Osteoblast (primary cell): ENCODE measurements at regions not wholly inside any gene's neighbourhood (a gene's known extent, or its start where the extent isn't known, plus 50 kb on each side); places are given as distances from the start of the nearest gene placed in this dataset.

ENCODE experiments used
- DNase-seq: peaks from one replicate; pipeline ENCODE4 v3.0.0; 2011; ENCODE audit warnings: low spot score, mixed read lengths; ENCODE audit not compliant: insufficient read length; ENCODE audit errors: missing footprints
- H2AFZ ChIP-seq: 2 replicates; pipeline ENCODE4 v1.6.0; 2011; ENCODE audit warnings: mild to moderate bottlenecking, low read length
- H3K27ac ChIP-seq: 2 replicates; pipeline ENCODE4 v1.5.1; 2011; ENCODE audit warnings: mild to moderate bottlenecking, low read depth, low read length, moderate library complexity
- H3K27me3 ChIP-seq: 2 replicates; pipeline ENCODE4 v1.6.0; 2012; ENCODE audit warnings: mild to moderate bottlenecking, control low read depth, inconsistent platforms, low read length, moderate library complexity; ENCODE audit not compliant: insufficient read depth
- H3K36me3 ChIP-seq: 2 replicates; pipeline ENCODE4 v1.5.1; 2011; ENCODE audit warnings: mild to moderate bottlenecking, low read length, control low read depth, moderate library complexity; ENCODE audit not compliant: insufficient read depth
- H3K4me1 ChIP-seq: 2 replicates; pipeline ENCODE4 v1.5.1; 2011; ENCODE audit warnings: mild to moderate bottlenecking, low read length, control low read depth, moderate library complexity; ENCODE audit not compliant: insufficient read depth
- H3K4me2 ChIP-seq: 2 replicates; pipeline ENCODE4 v1.6.0; 2011; ENCODE audit warnings: mild to moderate bottlenecking, low read length; ENCODE audit not compliant: insufficient read depth
- H3K4me3 ChIP-seq: fragments of 200-600 bp; sonication (generic); 3 replicates; pipeline ENCODE4 v1.5.1; 2012; ENCODE audit warnings: mild to moderate bottlenecking, low read length, inconsistent platforms; ENCODE audit not compliant: insufficient read depth
- H3K79me2 ChIP-seq: 2 replicates; pipeline ENCODE4 v1.6.0; 2012; ENCODE audit warnings: mild to moderate bottlenecking, low read length, control low read depth, inconsistent platforms; ENCODE audit not compliant: insufficient read depth
- H3K9me3 ChIP-seq: 2 replicates; pipeline ENCODE4 v1.5.1; 2011; ENCODE audit warnings: low read depth, low read length, control low read depth
- H4K20me1 ChIP-seq: 2 replicates; pipeline ENCODE4 v1.6.0; 2012; ENCODE audit warnings: mild to moderate bottlenecking, low read length, control low read depth; ENCODE audit not compliant: insufficient read depth
- TF ChIP-seq, protein P1 (sequence below): IDR thresholded peaks from 2 replicates; pipeline ENCODE4 v1.5.1; 2011; ENCODE audit warnings: mild to moderate bottlenecking, low read depth, low read length, moderate library complexity; ENCODE audit errors: extremely low read depth

DNA sequence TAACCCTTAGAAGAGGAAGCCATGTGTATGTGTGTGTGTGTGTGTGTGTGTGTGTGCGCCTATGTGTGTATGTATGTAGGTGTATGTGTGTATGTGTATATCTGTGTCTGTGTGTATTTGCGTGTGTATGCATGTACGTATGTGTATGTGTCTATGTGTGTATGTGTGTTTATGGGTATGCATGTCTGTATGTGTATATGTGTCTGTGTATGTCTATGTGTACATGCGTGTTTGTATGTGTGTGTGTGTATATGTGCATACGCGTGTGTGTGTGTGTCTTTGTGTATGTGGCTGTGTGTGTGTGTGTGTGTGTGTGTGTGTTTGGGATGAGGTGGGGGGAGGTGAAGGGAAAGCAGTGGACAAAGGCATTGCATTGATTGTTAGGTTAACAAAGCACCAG, 380.2 kb downstream of the HRH4 start:
- no peaks in the 10 kb centered on the region for H3K4me1 ChIP-seq
- H4K20me1 ChIP-seq: no peaks in the 10 kb centered on the region
- no peaks in the 10 kb centered on the region for H3K27me3 ChIP-seq
- TF ChIP-seq, protein P1, sequence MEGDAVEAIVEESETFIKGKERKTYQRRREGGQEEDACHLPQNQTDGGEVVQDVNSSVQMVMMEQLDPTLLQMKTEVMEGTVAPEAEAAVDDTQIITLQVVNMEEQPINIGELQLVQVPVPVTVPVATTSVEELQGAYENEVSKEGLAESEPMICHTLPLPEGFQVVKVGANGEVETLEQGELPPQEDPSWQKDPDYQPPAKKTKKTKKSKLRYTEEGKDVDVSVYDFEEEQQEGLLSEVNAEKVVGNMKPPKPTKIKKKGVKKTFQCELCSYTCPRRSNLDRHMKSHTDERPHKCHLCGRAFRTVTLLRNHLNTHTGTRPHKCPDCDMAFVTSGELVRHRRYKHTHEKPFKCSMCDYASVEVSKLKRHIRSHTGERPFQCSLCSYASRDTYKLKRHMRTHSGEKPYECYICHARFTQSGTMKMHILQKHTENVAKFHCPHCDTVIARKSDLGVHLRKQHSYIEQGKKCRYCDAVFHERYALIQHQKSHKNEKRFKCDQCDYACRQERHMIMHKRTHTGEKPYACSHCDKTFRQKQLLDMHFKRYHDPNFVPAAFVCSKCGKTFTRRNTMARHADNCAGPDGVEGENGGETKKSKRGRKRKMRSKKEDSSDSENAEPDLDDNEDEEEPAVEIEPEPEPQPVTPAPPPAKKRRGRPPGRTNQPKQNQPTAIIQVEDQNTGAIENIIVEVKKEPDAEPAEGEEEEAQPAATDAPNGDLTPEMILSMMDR: no peak
- no peaks in the 10 kb centered on the region for H3K36me3 ChIP-seq
- H3K4me3 ChIP-seq: no peak overlapping the region
- H3K9me3 ChIP-seq: no peaks in the 10 kb centered on the region
- no peak for DNase-seq
- H2AFZ ChIP-seq: no peak overlapping the region
- H3K79me2 ChIP-seq: no peaks in the 10 kb centered on the region
- no peak overlapping the region for H3K27ac ChIP-seq
- no peak overlapping the region for H3K4me2 ChIP-seq

DNA sequence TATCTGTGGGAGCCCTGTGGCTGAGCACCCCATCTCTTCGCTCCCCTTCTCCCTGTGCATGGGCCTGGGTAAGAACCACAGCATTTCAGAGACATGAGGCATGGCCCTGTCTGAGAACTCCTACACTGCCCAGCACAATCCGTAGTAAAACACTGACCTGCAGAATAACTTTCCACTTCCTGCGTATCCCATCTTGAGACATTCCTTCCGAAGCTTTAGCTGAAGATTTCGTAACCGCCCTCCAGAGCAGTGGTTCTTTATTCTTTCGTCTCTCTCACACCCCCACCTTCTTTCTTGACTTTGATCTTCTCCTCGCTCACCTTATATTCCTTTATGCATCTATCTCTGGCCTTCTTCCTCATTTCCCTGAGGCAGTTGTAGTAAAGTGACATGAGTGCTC, 381.1 kb downstream of the HRH4 start:
- Histone ChIP-seq H3K36me3 (no peaks in the 10 kb centered on the region), H3K27me3 (no peaks in the 10 kb centered on the region), H3K4me1 (no peaks in the 10 kb centered on the region), H3K9me3 (no peaks in the 10 kb centered on the region), H3K4me3 (no peak overlapping the region), H4K20me1 (no peaks in the 10 kb centered on the region), H2AFZ (no peak overlapping the region), H3K4me2 (no peak overlapping the region), H3K79me2 (no peaks in the 10 kb centered on the region), H3K27ac (no peak overlapping the region)
- no peak for DNase-seq
- TF ChIP-seq, protein P1: no peak

DNA sequence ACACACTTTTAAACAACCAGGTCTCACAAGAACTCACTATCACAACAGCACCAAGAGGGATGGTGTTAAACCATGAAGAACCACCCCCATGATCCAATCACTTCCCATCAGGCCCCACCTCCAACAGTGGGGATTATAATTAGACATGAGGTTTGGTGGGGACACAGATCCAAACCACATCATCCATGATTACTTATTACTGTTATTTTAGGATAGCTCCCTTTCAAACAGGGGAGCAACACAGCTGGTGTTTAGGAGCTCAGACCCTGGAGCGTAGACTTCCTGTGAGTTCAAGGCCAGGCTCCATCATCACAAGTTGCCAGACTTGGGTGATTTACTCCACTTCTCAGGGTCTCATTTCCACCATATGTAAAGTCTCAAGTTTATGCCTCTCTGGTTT, 382.7 kb downstream of the HRH4 start:
- H3K4me1 ChIP-seq: no peaks in the 10 kb centered on the region
- no peak overlapping the region for H3K4me3 ChIP-seq
- no peak for DNase-seq
- H3K27me3 ChIP-seq: no peaks in the 10 kb centered on the region
- H4K20me1 ChIP-seq: no peaks in the 10 kb centered on the region
- H3K36me3 ChIP-seq: no peaks in the 10 kb centered on the region
- no peaks in the 10 kb centered on the region for H3K79me2 ChIP-seq
- H3K4me2 ChIP-seq: no peak overlapping the region
- TF ChIP-seq, protein P1: no peak
- no peak overlapping the region for H2AFZ ChIP-seq
- no peaks in the 10 kb centered on the region for H3K9me3 ChIP-seq
- H3K27ac ChIP-seq: no peak overlapping the region

DNA sequence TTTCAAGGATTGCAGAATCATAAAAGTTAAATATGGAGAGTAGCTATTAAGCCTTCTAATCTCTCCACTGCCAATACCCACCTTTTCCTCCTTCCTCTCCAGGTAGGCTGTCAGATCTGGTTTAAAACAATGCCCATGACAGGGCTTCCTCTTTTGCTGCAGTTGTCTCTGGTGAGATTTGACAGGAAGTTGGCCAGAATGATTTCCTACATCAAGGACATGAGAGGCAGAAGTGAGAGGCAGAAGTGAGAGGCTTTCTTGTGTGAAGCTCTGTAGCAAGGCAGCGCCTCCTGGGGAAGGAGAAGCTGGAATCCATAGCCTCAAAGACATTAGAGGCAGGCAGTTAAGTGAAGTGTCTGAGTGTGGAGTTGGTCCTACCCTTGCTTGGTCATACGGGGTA, 385.7 kb downstream of the HRH4 start:
- Histone ChIP-seq H3K79me2 (no peaks in the 10 kb centered on the region), H3K36me3 (no peaks in the 10 kb centered on the region), H3K4me2 (no peak overlapping the region), H3K4me3 (no peak overlapping the region), H2AFZ (no peak overlapping the region), H3K4me1 (no peaks in the 10 kb centered on the region), H3K27me3 (no peaks in the 10 kb centered on the region), H3K9me3 (no peaks in the 10 kb centered on the region), H3K27ac (no peak overlapping the region), H4K20me1 (no peaks in the 10 kb centered on the region)
- no peak for DNase-seq
- TF ChIP-seq, protein P1: no peak
